ENCODE measurements at regions not wholly inside any gene's neighbourhood (a gene's known extent, or its start where the extent isn't known, plus 50 kb on each side); places are given as distances from the start of the nearest gene placed in this dataset.

- H3K23ac ChIP-seq (ENCODE audit: insufficient read length): no peak overlapping the region
- no peaks in the 10 kb centered on the region for H3K79me1 ChIP-seq (ENCODE audit: low read depth, low read length)
- H2BK15ac ChIP-seq (ENCODE audit: low read length): no peak overlapping the region
- no peak for FAIRE-seq
- H3K9me3 ChIP-seq (ENCODE audit: insufficient read depth in 2 of 2, low read depth in 1 of 2, low read length in 1 of 2): no peaks in the 10 kb centered on the region
- H4K8ac ChIP-seq (ENCODE audit: extremely low read depth, insufficient read depth, low read length): no peak overlapping the region
- H3K9ac ChIP-seq (replicated peaks in 1 of 4; ENCODE audit: extremely low read depth in 1 of 4, low read depth in 3 of 4, low read length in 3 of 4): no peak overlapping the region
- DNase-seq (ENCODE audit: low read depth in 1 of 2, low spot score in 2 of 2): no peak
- TF ChIP-seq ASH2L (IDR thresholded peaks at IDR 0.05; ENCODE audit: low read length): no peak
- TF ChIP-seq CBX5 (IDR thresholded peaks at IDR 0.05; ENCODE audit: low read depth, low read length): no peak
- no peak for TF ChIP-seq EGR1 (IDR thresholded peaks at IDR 0.05; ENCODE audit: borderline replicate concordance, low read depth, low read length)
- TF ChIP-seq SIN3A (conservative IDR thresholded peaks at IDR 0.05 in 1 of 2, IDR thresholded peaks at IDR 0.05 in 1 of 2; ENCODE audit: low read depth in 1 of 2, low read length in 2 of 2): no peak
- no peak for TF ChIP-seq JUND (IDR thresholded peaks at IDR 0.05; ENCODE audit: low read length)
- TF ChIP-seq, protein P1, sequence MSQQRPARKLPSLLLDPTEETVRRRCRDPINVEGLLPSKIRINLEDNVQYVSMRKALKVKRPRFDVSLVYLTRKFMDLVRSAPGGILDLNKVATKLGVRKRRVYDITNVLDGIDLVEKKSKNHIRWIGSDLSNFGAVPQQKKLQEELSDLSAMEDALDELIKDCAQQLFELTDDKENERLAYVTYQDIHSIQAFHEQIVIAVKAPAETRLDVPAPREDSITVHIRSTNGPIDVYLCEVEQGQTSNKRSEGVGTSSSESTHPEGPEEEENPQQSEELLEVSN (IDR thresholded peaks at IDR 0.05): no peak
- TF ChIP-seq SUZ12 (IDR thresholded peaks at IDR 0.05; ENCODE audit: low read length): no peak
- no peak for TF ChIP-seq SRF (IDR thresholded peaks at IDR 0.05; ENCODE audit: low read depth, low read length)
- no peak for TF ChIP-seq SP2 (IDR thresholded peaks at IDR 0.05; ENCODE audit: low read length)
- TF ChIP-seq, protein P2, sequence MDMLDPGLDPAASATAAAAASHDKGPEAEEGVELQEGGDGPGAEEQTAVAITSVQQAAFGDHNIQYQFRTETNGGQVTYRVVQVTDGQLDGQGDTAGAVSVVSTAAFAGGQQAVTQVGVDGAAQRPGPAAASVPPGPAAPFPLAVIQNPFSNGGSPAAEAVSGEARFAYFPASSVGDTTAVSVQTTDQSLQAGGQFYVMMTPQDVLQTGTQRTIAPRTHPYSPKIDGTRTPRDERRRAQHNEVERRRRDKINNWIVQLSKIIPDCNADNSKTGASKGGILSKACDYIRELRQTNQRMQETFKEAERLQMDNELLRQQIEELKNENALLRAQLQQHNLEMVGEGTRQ (IDR thresholded peaks at IDR 0.05; ENCODE audit: low read length): no peak
- no peak for TF ChIP-seq EP300 (IDR thresholded peaks at IDR 0.05; ENCODE audit: borderline replicate concordance in 1 of 2, low read depth in 2 of 2, low read length in 2 of 2)
- no peak for TF ChIP-seq RNF2 (IDR thresholded peaks at IDR 0.05; ENCODE audit: borderline replicate concordance, low read depth, low read length, missing control alignments, poor library complexity, severe bottlenecking)
- H3K4me1 ChIP-seq (replicated peaks in 1 of 4; ENCODE audit: control insufficient read depth in 3 of 4, insufficient read depth in 4 of 4, low read length in 3 of 4): no peaks in the 10 kb centered on the region
- H3K79me2 ChIP-seq (ENCODE audit: control insufficient read depth in 1 of 2, insufficient read depth in 2 of 2, low read length in 2 of 2): no peaks in the 10 kb centered on the region
- H2BK12ac ChIP-seq (ENCODE audit: low read depth, low read length): no peak overlapping the region
- no peak overlapping the region for H3K14ac ChIP-seq (ENCODE audit: insufficient read length)
- no peak overlapping the region for H4K5ac ChIP-seq (ENCODE audit: insufficient read length, low read depth, low read length)
- H3K56ac ChIP-seq (replicated peaks; ENCODE audit: insufficient read length, low read depth, low read length): no peak overlapping the region
- H4K20me1 ChIP-seq (replicated peaks in 1 of 2; ENCODE audit: control insufficient read depth in 1 of 2, insufficient read depth in 2 of 2, low read length in 2 of 2): no peaks in the 10 kb centered on the region
- no peak overlapping the region for H2AFZ ChIP-seq (ENCODE audit: low read length)
- 94% methylated on average over 2 of the region's 2 CpGs; no CpG with 5 or more reads in 1 of the 2 experiments for WGBS, 2 experiments (ENCODE audit: extremely low coverage in 1 of 2, insufficient coverage in 1 of 2, insufficient read length in 1 of 2, insufficient replicate concordance in 2 of 2, low coverage in 1 of 2, low lambda C conversion rate in 2 of 2, missing lambda C conversion rate in 1 of 2)
- no peak overlapping the region for H3K4me2 ChIP-seq (ENCODE audit: insufficient read depth in 1 of 2, low read depth in 2 of 2, low read length in 2 of 2)
- no peak overlapping the region for H2BK20ac ChIP-seq (ENCODE audit: low read length)
- no peak overlapping the region for H3K18ac ChIP-seq (ENCODE audit: extremely low read depth, low read length)
- ChIA-PET CTCF (ENCODE audit: partially characterized antibody) (no interaction called here), POLR2A (ENCODE audit: partially characterized antibody) (no interaction called here)
- H2BK5ac ChIP-seq (ENCODE audit: low read depth, low read length): no peak overlapping the region
- H3K27ac ChIP-seq (ENCODE audit: low read depth, low read length): no peak overlapping the region
- H3K4me3 ChIP-seq (ENCODE audit: extremely low read depth in 1 of 4, insufficient read depth in 2 of 4, low read depth in 3 of 4, low read length in 4 of 4): no peak overlapping the region
- no peak overlapping the region for H4K91ac ChIP-seq (replicated peaks; ENCODE audit: insufficient read length, low read length)
- H2BK120ac ChIP-seq (replicated peaks; ENCODE audit: low read depth, low read length): no peak overlapping the region
- no peak overlapping the region for H2AK5ac ChIP-seq (ENCODE audit: low read depth, low read length)
- H3K27me3 ChIP-seq (replicated peaks in 1 of 4; ENCODE audit: control insufficient read depth in 3 of 4, extremely low read depth in 1 of 4, insufficient read depth in 3 of 4, low read length in 3 of 4): no peaks in the 10 kb centered on the region
- no peaks in the 10 kb centered on the region for H3K23me2 ChIP-seq (ENCODE audit: low read depth, low read length)
- no peaks in the 10 kb centered on the region for H3K36me3 ChIP-seq (ENCODE audit: control insufficient read depth in 2 of 4, insufficient read depth in 4 of 4, low read length in 3 of 4)
- H3K4ac ChIP-seq (replicated peaks; ENCODE audit: insufficient read length, low read depth, low read length): no peak overlapping the region
Observed at GRCh38 chr4:81756042-81756441, 284.3 kb upstream of the RASGEF1B start.

Measured in H1 (cell line).